NCI-H2029 (cell line): ENCODE measurements at regions not wholly inside any gene's neighbourhood (a gene's known extent, or its start where the extent isn't known, plus 50 kb on each side); places are given as distances from the start of the nearest gene placed in this dataset.
"Not testable (repeated sequence)": the region's sequence is repeated elsewhere in the genome, so short reads cannot be mapped to it uniquely, and the experiment has no call there.

Experiments used
- DNase-seq: peaks from one replicate; lab custom pipeline; 2025; lab: John Stamatoyannopoulos, UW

DNA sequence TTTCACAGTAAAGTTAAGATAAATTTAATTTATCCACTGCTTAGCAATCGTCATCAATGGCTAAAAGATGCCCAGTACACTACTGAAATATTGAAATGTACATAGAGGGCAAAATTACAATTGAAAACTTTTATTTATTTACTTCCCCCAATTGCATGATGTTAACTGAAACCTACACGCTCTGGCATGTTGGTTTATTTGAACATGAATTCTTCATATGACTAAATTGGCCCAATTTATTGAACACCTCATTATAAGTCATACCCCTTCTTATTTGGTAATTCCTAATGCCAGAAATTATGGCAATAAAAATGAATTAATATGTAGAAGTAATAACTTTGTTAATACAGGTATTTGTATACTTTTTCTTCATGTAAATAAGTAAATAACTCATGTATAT, 183.0 kb upstream of the ZC3H15 start:
- DNase-seq = no peak

DNA sequence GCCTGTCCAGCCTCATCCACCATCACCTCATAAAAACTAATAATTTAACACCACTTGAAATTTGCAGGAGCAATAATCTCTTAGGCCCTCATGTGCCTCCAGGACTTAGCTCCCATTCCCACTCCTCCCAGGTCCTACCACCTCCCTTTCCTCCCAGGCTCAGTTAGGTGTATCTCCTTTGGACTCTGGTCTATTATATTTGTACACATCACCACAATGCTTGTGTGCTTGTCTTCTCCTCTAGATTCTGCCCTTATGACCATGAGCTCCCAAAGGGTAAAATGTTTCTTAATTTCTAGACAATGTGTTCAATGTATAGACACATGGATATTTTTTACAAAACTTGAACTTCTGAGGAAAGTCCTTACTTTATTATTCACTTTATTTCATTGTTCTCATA, 182.0 kb upstream of the ZC3H15 start:
- no peak for DNase-seq

DNA sequence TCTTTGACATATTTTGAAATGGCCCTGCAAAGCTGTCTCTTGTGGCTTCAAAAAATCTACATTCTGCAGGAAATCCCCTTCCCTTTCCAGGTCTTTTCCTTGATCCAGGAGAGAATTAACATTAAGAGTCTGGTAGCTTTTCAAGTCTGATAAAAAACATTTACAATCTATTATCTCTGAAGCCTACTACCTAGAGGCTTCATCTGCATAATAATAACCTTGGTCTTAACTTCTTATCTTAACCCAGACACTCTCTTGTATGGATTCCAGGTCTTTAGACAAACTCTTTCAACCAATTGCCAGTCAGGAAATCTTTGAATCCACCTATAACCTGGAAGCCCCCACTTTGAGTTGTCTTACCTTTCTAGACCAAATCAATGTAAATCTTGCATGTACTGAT, 179.3 kb upstream of the ZC3H15 start:
- no peak for DNase-seq

DNA sequence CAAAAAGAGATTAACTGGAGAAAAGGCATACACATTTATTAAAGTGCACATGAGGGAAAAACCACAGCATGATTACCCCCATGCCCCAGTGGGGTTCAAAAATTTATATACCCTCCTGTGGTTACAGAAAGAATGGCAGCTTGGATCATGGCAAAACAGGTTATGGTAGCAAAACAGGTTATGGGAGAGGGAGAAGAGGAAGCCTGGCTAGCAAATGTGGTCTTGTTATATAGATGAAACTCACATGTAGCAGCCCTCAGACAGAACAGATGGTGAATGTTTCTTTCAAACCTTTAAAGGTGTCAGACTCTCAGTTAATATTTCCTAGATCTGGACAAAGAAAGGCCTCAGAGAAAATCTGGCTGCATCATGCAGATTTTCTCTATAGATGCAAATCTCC, 178.2 kb upstream of the ZC3H15 start:
- DNase-seq = no peak

DNA sequence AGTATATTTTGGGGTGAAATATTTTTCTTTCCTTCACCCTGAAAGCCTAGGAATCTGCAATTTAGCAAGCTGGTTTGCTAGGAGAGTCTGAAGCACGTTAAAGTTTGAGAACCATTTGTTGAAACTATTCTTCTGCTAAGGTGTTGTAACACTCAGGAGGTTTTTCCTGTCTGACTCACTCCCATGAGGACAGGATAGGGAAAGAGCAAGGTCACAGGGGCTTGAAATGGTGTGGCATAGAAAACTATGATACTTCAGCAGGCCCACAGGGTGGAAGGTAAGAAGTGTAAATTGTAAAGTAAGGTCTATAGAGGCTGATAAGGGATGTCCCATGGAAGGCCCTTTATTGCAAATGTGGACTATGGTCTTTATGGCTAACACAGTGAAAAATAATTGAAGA, 177.7 kb upstream of the ZC3H15 start:
- DNase-seq = no peak

DNA sequence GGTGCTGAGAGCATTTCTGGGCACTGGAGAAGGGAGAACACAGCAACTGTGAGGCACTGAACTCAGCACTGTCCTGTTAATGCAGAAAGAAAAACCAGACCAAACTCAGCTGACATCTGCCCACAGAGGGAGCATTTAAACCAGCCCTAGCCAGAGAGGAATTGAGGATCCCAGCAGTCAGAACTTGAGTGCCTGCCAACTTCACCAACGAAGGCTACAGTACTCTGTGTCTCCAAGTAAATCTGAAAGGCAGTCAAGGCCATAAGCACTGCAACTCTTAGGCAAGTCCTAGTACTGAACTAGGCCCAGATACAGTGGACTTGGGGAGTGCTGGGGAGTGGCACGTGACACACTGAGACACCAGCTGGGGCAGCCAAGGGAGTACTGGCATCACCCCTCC, 176.2 kb upstream of the ZC3H15 start:
- DNase-seq = no peak

DNA sequence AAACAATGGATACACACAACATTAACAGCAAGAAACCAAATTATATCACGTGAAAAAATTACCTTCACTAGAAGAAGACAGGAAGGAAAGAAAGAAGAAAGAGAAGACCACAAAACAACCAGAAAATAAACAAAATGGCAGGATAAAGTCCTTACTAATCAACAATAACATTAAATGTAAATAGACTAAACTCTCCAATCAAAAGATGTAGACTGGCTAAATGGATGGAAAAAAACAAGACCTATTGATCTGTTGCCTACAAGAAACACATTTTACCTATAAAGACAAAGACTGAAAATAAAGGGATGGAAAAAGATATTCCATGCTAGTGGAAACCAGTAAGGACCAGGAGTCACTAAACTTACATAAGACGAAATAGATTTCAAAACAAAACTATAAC, 167.0 kb upstream of the ZC3H15 start:
- no peak for DNase-seq

DNA sequence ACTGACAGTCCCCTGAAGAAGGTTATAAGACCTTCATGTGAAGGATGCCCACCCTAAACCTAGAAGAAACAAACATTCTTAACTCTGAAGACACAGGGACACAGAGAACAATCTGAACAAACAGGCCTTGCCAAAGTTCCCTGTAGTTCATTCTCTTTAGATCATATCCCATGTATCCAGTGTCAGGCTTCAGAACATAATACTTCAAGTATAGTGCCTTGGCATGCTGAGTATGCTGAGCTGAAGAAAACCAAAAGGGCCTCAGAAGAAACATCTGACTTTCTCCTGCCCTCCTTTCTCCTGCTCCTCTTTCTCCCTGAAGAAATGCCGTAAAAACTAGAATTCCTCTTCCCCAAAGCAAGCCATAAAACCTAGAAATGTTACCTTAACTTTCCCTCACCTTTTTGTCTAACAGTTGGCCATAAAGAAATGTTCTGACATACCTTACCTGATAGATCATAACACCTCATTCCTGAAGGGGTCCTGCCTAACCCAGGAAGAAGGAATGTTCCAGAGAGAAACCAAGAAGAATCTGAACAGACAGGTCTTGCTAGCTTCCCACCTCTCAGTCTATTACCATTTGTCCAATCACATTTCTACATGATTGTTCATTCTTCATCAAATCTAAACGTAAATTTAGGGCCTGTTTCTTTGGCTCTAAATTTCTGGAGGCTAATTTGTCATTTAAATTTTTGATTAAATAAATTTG, 160.1 kb upstream of the ZC3H15 start:
- no peak for DNase-seq

DNA sequence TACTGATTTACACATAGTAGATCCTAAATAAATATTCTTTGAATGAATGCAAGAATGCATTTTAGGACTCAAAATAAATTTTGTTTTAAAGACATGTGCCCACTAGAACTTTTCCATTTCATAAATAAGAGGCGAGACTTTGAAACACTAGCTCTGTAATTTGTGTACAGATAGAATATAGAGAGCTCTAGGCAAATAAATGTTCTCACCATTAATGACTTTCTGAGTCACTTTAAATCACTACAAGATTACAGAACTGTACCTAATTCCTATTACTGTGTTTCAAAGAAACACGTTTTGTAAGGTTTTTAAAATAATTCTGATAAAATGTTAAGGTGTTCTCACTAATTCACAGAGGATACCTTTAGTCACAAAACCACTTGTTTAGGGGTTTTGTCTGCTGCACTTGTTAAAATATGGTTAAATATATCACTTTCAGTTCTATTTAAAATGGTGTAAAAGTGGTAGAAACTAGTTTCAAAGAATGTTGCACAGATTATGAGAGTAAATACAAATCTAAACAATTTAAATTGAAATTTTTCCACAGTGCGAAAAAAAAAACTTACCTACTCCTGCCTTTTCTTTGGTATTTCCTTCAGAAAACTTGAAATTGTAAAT, 158.7 kb upstream of the ZC3H15 start:
- DNase-seq = no peak

DNA sequence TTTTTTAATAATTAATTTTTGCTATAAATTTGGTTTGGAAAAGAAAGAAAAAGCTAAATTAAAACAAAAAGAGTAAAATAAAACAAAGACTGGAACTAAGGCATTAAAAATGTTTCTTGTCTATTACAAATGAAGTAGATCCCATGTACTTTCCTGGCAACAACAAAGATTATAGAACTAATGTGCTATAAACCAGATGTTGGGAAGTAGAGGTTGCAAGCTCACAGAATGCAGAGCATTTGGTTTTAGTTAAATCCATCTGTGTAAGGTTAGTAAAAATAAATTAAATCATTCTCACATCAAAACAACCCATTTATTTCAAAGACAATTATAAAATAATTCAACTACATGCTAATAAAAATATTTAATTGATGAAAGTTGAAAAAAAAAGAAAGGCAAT, 157.2 kb upstream of the ZC3H15 start:
- no peak for DNase-seq

DNA sequence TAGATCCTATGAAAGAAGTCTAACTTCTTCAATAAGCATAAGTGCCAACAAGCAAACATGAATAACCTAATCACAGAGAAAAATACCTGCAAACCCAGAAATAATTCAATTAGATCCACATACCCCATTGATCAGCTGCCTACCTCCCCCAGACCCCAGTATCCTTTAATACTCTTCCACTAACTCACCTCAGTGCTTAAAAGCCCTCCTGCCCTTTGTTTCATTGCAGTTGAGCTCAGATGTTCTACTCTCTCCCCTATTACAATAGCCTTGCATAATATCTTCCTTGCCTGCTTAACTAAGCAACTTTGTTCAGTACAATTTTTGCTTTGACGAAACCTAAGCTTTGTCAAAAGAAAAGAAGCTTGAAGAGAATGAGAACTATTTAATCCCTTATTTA, 156.0 kb upstream of the ZC3H15 start:
- DNase-seq = no peak

DNA sequence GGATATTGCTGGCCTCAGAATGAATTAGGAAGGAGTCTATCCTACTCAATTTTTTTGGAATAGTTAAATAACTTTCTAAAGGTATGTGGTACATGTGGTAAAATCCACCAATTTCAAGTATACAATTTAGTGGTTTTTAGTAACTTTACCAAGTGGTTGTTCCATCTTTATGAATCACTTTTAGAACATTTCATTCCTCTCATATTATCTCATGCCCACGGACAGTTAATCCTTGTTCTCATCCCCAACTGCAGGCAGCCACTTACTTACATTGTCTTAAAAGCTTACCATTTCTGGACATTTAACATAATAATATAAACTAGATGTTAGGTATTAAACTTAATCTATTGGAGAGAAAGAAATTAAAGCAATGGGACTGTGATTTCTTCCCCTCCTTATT, 146.3 kb upstream of the ZC3H15 start:
- DNase-seq = no peak

DNA sequence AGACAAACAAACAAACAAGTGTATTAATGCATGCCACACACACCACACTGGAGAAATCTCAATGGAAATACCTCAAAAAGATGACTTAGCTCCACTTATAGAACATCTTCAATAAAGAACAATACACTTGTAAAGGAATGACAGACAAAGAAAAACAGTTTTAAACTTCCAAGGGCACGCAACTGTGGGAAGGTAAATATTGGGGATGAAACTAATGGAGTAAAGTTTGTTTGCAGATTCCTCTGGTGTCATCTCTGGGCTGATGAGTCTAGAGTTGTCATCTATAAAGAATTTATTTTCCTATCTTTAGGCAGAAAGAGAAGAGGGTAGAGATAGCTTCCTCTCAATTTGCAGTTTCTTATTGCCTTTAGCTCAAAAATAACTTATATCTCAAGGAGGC, 144.0 kb upstream of the ZC3H15 start:
- no peak for DNase-seq

DNA sequence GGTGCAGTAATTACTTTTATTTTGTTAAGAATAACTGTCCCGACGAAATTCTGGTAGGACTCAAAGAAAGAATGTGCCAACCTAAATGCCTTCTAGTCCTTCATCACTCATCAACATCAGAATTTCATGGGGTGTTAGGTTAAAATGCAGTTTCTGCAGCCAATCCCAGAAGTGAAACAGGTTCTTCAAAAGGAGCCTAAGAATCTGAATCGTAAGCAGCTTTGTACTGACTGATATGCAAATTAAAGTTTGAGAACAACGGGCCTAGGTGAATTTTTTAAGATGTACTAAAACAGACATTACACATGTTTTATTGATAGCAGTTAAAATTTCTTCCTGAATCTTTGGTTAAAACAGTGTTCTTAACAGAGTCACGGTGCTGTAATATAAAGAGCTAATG, 140.3 kb upstream of the ZC3H15 start:
- DNase-seq = no peak

DNA sequence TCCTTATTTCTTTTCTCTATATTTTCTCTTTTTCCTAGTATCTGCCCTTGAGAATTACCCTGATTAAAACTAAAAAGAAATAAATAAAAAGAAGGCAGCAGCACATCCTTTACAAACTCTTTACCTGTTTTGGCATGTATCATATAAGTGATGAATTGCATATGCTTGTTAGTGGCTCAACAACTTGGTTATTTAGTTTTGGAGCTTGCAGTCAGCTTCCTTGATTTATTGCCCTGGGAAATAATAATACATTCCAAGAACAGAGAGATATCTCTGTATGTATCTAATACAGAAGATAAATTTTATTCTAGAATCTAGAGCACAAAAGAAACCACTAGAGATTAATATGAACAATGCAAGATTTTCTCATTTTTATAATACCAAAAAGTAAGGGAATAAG, 139.8 kb upstream of the ZC3H15 start:
- DNase-seq = no peak

DNA sequence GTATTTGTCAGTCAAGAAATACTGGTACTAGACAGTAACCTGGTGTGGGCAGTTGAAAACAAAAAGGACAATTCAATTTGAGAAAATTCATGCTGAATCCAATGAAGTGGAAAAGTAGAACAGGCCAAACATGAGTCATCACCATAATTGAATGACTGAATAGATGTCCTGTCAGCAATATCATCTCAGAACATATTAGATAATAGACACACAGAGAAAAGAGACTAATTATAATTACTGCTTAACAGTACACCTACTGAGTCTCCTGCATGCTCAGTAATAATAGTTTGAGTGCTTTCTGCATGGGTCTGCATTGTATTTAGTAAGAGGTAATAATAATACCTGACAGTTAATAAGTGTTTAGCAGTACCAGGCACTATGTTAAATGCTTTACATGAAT, 138.6 kb upstream of the ZC3H15 start:
- no peak for DNase-seq

DNA sequence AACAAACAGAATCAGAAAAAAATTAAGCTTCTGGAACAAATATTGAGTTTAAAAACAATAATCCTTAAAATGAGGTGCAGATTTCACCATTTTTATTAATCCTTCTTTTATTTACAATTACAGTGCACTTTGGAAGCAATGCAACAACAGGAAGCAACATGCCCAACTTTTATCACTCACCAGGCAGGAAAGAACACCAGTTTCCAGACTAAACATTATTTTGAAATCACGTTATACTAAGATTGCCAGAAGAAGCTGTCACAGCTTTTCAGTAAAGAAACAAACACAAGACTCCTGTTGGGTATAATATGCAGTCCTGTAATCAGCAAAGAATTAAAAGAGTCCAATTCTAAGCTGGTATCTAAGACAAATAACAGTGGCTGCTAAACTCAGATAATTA, 137.9 kb upstream of the ZC3H15 start:
- DNase-seq = no peak

DNA sequence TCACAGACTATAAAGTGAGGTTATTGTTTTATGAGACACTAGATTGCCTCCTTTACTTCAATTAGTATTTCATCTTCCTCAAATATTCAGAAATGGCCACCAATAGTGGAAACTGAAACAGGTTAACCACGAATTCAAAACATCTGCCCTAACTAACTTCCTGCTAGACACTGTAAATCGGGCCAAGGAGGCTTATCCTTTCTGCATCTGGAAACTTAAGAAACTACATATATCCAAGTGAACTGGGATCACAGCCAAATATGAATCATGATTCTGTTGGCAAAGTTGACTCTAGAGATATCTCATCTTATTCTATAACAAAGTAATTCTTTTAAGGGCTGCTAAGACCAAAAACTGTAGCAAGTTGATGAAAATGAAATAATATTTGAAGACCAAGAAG, 136.6 kb upstream of the ZC3H15 start:
- no peak for DNase-seq

DNA sequence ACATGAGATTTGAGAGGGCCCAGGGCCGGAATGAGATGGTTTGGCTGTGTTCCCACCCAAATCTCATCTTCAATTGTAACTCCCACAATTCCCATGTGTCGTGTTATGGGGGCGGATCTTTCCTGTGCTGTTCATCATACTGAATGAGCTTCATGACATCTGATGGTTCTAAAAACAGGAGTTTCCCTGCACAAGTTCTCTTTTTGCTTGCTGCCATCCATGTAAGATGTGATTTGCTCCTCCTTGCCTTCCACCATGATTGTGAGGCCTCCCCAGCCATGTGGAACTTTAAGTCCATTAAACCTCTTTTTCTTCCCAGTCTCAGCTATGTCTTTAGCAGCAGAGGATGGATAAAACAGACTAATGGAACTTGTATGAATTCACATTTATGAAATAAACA, 131.9 kb upstream of the ZC3H15 start:
- DNase-seq = not testable (repeated sequence)

DNA sequence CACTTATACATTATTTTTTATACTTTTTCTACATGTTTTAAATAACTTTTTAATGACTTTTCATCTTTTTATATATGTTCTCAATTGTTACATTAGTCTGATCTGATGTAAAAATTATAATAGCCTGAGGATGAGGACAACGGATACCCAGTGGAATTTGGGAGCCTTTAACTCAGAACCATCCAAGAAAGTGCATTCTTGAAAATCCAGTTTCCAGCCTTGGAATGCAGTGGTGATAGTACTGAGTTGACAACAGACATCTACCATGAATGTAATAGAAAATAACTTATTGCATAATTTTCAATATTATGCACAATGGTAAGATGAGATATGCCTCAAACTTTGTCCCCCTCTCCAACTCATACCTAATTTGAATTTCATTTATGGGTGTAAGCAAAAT, 120.7 kb upstream of the ZC3H15 start:
- DNase-seq = no peak

DNA sequence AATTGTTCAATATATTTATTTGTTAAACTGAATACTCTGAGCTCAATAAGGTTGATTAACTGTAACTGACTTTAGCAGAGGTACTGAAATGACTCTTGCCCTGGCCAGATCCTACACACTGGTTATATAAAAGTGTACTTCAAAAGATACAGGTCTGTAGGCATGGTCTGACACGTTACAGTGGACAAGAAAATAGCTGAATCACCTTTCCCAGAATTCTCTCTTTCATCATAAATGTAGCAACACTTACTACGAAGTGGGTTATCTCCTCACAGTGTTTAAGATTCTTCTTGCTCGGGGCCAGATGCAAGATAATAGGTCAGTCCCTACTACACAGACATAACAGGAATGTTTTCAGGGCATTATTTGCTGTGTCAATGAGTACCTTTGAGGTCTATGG, 107.0 kb upstream of the ZC3H15 start:
- DNase-seq = no peak

DNA sequence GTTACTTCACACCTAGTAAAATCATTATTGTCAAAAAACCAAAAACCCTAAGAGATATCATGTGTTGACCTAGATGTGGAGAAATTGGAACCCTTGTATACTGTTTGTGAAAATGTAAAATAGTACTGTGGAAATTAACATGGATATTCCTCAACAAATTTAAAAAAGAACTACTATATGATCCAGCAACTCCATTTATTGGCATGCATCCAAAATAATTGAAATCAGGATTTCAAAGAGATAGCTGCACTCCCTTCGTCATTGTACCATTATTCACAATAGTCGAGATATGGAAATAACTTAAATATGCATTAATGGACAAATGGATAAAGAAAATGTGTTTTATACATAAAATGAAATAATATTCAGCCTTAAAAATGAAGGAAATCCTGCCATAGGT, 105.3 kb upstream of the ZC3H15 start:
- DNase-seq = no peak

DNA sequence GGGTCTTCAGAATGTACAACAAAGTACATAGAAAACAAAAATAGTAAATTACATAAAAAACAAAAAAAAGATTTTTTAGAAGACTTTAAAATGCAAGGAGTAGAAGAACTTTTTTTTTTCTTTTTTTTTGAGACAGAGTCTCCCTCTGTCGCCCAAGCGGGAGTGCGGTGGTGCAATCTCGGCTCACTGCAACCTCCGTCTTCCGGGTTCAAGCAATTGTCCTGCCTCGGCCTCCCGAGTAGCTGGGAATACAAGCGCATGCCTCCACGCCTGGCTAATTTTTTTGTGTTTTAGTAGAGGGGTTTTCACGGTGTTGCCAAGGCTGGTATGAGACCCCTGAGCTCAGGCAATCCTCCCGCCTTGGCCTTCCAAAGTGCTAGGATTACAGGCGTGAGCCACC, 104.5 kb upstream of the ZC3H15 start:
- DNase-seq = no peak

DNA sequence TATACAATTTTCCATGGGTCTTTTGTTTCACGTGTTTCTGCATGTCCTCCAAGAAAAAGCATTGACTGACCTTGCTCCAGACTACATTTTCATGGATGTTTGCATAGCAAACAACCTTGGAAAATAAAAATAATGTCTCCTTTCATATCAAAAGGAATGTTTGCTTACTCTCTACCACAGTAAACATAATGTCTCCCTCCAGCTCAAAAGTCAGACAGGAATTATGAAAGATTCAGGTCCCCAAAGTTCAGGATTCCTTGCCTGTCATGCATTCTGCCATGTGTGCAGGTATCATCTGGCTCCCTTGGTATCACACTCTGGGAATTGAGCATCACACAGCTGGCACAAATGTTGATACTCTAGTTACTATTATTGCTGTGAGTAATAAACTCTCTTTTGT, 103.1 kb upstream of the ZC3H15 start:
- no peak for DNase-seq
